K562 (cell line): ENCODE measurements at regions not wholly inside any gene's neighbourhood (a gene's known extent, or its start where the extent isn't known, plus 50 kb on each side); places are given as distances from the start of the nearest gene placed in this dataset.

ENCODE experiments used
- FOXK2 ChIP-seq, 2 experiments: fragments of 450-650 bp; IDR thresholded peaks in 1 of 2; conservative IDR thresholded peaks in 1 of 2; 2 replicates each; pipeline ENCODE4 v1.6.1; 2016; ENCODE audit warnings: low read depth in 2 of 2, mild to moderate bottlenecking in 1 of 2
- GATAD2A ChIP-seq: fragments of 450-650 bp; IDR thresholded peaks from 2 replicates; pipeline ENCODE4 v1.6.1; 2017
- GATAD2B ChIP-seq: fragments of 450-650 bp; IDR thresholded peaks from 2 replicates; pipeline ENCODE4 v1.6.1; 2017; ENCODE audit warnings: mild to moderate bottlenecking, borderline replicate concordance
- MAFF ChIP-seq: IDR thresholded peaks from 2 replicates; pipeline ENCODE4 v1.6.1; 2012; ENCODE audit warnings: low read length, improper control_type of control experiment
- MYBL2 ChIP-seq, 2 experiments: fragments of 450-650 bp in 1 of 2; sonication (generic) in 1 of 2; formaldehyde crosslinking in 1 of 2; IDR thresholded peaks; 2 replicates each; pipeline versions ENCODE4 v1.6.1 to v1.8.1; 2017 to 2022; ENCODE audit warnings: borderline replicate concordance in 1 of 2, inconsistent platforms in 1 of 2, low read depth in 1 of 2, mild to moderate bottlenecking in 1 of 2, missing genetic modification reagents in 1 of 2, moderate library complexity in 1 of 2
- MYNN ChIP-seq, 2 experiments: sonication (generic); formaldehyde crosslinking in 1 of 2; IDR thresholded peaks; 2 replicates each; pipeline versions ENCODE4 v1.5.0 to v1.6.1; 2016 to 2020; ENCODE audit warnings: antibody characterized with exemption in 1 of 2, missing genetic modification reagents in 1 of 2
- NFRKB ChIP-seq: fragments of 450-650 bp; IDR thresholded peaks from 2 replicates; pipeline ENCODE4 v1.6.1; 2016; ENCODE audit warnings: low read depth
- PHF21A ChIP-seq: fragments of 450-650 bp; IDR thresholded peaks from 2 replicates; pipeline ENCODE4 v1.6.1; 2017; ENCODE audit warnings: low read depth, borderline replicate concordance
- RBM34 ChIP-seq: fragments of 200-400 bp; formaldehyde crosslinking; IDR thresholded peaks from 2 replicates; pipeline ENCODE4 v1.6.1; 2018; ENCODE audit warnings: low read length, borderline replicate concordance; ENCODE audit not compliant: insufficient read depth
- TCFL5 ChIP-seq: fragments of 250-450 bp; sonication (Bioruptor Pico); conservative IDR thresholded peaks from 2 replicates; pipeline ENCODE4 v1.6.1; 2021; ENCODE audit warnings: mild to moderate bottlenecking, moderate library complexity, matching md5 sums
- TF ChIP-seq, protein P1 (sequence below): fragments of 450-650 bp; IDR thresholded peaks from 2 replicates; pipeline ENCODE4 v1.6.1; 2016; ENCODE audit warnings: low read depth
- TF ChIP-seq, protein P2 (sequence below): fragments of 200-800 bp; sonication (Bioruptor generic); IDR thresholded peaks from 2 replicates; pipeline ENCODE4 v1.6.1; 2017; ENCODE audit warnings: missing genetic modification characterization, missing compliant biosample characterization
- TF ChIP-seq, protein P3 (sequence below): fragments of 250-450 bp; sonication (Bioruptor Pico); IDR thresholded peaks from 2 replicates; pipeline ENCODE4 v1.8.0; 2022; ENCODE audit warnings: inconsistent platforms, mild to moderate bottlenecking, moderate library complexity, borderline replicate concordance
- TF ChIP-seq, protein P4 (sequence below): sonication (generic); formaldehyde crosslinking; IDR thresholded peaks from 2 replicates; pipeline ENCODE4 v1.9.0; 2022; ENCODE audit warnings: mild to moderate bottlenecking, missing genetic modification reagents

DNA sequence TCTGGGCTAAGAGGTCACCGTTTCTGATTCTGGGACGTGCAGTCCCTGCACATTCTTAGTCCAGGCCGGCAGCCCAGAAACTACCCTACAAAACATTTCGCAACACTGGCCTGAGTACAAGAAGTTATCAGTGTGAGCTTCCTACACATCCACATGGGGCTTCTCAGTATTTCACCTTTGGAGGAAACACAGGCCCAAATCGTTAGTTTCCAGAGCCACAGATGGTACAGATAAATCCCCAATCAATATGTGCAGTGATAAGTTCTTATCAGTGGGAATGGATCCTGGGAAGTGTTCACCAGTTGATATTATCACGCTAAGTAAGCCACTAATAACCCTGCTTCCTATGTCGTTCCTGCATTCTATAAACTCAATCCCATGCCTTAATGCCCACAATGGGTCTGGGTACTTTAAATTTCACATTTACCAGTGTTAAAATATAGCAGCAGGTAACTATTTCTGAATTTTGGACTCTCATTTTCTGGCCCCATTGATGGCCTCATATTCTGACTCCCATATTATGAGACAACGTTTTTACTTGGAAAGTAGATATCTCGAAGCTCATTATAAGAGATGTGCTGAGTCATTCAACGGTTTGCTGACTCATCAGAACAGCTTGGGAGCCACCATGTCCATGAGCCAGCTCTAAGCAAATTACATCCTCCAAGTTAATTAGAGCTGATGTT lies 370.2 kb upstream of the MAF start (continued):
- TF ChIP-seq MYNN (IDR thresholded peaks at IDR 0.05) (peak; percentile 26; the same call in 1 of the 2 replicates), MYNN (CRISPR knock-in tag; IDR thresholded peaks at IDR 0.05) (no peak), GATAD2B (peak; percentile 84), FOXK2 (conservative IDR thresholded peaks at IDR 0.05 in 1 of 2, IDR thresholded peaks at IDR 0.05 in 1 of 2; ENCODE audit: low read depth in 2 of 2) (peak; percentile 54 to 58; a peak in 2 of 4 replicates), GATAD2A (peak; percentile 69; the same call in 1 of the 2 replicates), RBM34 (no peak), MAFF (peak; percentile 100), PHF21A (0 out of 2 replicates have a peak, but pooled peaks have one; percentile 58), NFRKB (peak; percentile 95), MYBL2 (IDR thresholded peaks at IDR 0.05; ENCODE audit: low read depth) (peak; percentile 70), MYBL2 (CRISPR knock-in tag; IDR thresholded peaks at IDR 0.05; ENCODE audit: borderline replicate concordance) (no peak), TCFL5 (peak; percentile 20; the same call in 1 of the 2 replicates)
- TF ChIP-seq, protein P1, sequence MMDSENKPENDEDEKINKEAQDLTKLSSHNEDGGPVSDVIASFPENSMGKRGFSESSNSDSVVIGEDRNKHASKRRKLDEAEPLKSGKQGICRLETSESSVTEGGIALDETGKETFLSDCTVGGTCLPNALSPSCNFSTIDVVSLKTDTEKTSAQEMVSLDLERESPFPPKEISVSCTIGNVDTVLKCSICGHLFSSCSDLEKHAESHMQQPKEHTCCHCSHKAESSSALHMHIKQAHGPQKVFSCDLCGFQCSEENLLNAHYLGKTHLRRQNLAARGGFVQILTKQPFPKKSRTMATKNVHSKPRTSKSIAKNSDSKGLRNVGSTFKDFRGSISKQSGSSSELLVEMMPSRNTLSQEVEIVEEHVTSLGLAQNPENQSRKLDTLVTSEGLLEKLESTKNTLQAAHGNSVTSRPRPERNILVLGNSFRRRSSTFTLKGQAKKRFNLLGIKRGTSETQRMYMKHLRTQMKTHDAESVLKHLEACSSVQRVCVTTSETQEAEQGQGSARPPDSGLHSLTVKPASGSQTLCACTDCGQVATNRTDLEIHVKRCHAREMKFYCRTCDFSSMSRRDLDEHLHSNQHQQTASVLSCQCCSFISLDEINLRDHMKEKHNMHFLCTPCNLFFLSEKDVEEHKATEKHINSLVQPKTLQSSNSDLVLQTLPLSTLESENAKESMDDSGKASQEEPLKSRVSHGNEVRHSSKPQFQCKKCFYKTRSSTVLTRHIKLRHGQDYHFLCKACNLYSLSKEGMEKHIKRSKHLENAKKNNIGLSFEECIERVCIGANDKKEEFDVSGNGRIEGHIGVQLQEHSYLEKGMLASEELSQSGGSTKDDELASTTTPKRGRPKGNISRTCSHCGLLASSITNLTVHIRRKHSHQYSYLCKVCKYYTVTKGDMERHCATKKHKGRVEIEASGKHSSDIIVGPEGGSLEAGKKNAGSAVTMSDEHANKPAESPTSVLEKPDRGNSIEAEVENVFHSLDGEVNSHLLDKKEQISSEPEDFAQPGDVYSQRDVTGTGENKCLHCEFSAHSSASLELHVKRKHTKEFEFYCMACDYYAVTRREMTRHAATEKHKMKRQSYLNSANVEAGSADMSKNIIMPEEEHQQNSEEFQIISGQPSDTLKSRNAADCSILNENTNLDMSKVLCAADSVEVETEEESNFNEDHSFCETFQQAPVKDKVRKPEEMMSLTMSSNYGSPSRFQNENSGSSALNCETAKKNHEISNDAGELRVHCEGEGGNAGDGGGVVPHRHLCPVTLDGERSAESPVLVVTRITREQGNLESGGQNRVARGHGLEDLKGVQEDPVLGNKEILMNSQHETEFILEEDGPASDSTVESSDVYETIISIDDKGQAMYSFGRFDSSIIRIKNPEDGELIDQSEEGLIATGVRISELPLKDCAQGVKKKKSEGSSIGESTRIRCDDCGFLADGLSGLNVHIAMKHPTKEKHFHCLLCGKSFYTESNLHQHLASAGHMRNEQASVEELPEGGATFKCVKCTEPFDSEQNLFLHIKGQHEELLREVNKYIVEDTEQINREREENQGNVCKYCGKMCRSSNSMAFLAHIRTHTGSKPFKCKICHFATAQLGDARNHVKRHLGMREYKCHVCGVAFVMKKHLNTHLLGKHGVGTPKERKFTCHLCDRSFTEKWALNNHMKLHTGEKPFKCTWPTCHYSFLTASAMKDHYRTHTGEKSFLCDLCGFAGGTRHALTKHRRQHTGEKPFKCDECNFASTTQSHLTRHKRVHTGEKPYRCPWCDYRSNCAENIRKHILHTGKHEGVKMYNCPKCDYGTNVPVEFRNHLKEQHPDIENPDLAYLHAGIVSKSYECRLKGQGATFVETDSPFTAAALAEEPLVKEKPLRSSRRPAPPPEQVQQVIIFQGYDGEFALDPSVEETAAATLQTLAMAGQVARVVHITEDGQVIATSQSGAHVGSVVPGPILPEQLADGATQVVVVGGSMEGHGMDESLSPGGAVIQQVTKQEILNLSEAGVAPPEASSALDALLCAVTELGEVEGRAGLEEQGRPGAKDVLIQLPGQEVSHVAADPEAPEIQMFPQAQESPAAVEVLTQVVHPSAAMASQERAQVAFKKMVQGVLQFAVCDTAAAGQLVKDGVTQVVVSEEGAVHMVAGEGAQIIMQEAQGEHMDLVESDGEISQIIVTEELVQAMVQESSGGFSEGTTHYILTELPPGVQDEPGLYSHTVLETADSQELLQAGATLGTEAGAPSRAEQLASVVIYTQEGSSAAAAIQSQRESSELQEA = peak; percentile 15; the same call in 1 of the 2 replicates
- TF ChIP-seq, protein P2, sequence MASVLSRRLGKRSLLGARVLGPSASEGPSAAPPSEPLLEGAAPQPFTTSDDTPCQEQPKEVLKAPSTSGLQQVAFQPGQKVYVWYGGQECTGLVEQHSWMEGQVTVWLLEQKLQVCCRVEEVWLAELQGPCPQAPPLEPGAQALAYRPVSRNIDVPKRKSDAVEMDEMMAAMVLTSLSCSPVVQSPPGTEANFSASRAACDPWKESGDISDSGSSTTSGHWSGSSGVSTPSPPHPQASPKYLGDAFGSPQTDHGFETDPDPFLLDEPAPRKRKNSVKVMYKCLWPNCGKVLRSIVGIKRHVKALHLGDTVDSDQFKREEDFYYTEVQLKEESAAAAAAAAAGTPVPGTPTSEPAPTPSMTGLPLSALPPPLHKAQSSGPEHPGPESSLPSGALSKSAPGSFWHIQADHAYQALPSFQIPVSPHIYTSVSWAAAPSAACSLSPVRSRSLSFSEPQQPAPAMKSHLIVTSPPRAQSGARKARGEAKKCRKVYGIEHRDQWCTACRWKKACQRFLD (CRISPR knock-in tag) = peak; percentile 89
- TF ChIP-seq, protein P3, sequence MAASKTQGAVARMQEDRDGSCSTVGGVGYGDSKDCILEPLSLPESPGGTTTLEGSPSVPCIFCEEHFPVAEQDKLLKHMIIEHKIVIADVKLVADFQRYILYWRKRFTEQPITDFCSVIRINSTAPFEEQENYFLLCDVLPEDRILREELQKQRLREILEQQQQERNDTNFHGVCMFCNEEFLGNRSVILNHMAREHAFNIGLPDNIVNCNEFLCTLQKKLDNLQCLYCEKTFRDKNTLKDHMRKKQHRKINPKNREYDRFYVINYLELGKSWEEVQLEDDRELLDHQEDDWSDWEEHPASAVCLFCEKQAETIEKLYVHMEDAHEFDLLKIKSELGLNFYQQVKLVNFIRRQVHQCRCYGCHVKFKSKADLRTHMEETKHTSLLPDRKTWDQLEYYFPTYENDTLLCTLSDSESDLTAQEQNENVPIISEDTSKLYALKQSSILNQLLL (CRISPR knock-in tag) = no peak
- TF ChIP-seq, protein P4, sequence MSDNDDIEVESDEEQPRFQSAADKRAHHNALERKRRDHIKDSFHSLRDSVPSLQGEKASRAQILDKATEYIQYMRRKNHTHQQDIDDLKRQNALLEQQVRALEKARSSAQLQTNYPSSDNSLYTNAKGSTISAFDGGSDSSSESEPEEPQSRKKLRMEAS (CRISPR knock-in tag) = no peak
